ENCODE measurements at regions not wholly inside any gene's neighbourhood (a gene's known extent, or its start where the extent isn't known, plus 50 kb on each side); places are given as distances from the start of the nearest gene placed in this dataset.

- H3K4me3 ChIP-seq (ENCODE audit: low read depth, low read length) = no peak overlapping the region
- ChIA-PET POLR2A (no interaction called here), CTCF (no interaction called here)
- no peak for DNase-seq (ENCODE audit: low read depth, low spot score)
- TF ChIP-seq CTCF (IDR thresholded peaks at IDR 0.05; ENCODE audit: insufficient read depth, low read length, missing control alignments) = no peak
These were observed 286.8 kb upstream of the THRB start for GRCh38 chr3:24781454-24781853.

- CTCF ChIA-PET = no interaction called here
- POLR2A ChIA-PET = no interaction called here
- no peak for DNase-seq (ENCODE audit: low read depth, low spot score)
- TF ChIP-seq CTCF (IDR thresholded peaks at IDR 0.05; ENCODE audit: insufficient read depth, low read length, missing control alignments) = no peak
- no peak overlapping the region for H3K4me3 ChIP-seq (ENCODE audit: low read depth, low read length)
These were observed 299.2 kb upstream of the THRB start for GRCh38 chr3:24793896-24794295.

GRCh38 chr3:24802614-24803013 is 308.0 kb upstream of the THRB start:
- no peak for DNase-seq (ENCODE audit: low read depth, low spot score)
- H3K4me3 ChIP-seq (ENCODE audit: low read depth, low read length) = no peak overlapping the region
- CTCF ChIA-PET = no interaction called here
- POLR2A ChIA-PET = no interaction called here
- TF ChIP-seq CTCF (IDR thresholded peaks at IDR 0.05; ENCODE audit: insufficient read depth, low read length, missing control alignments) = no peak

- POLR2A ChIA-PET = no interaction called here
- no peak overlapping the region for H3K4me3 ChIP-seq (ENCODE audit: low read depth, low read length)
- TF ChIP-seq CTCF (IDR thresholded peaks at IDR 0.05; ENCODE audit: insufficient read depth, low read length, missing control alignments) = no peak
- CTCF ChIA-PET = no interaction called here
- no peak for DNase-seq (ENCODE audit: low read depth, low spot score)
These were observed 309.4 kb upstream of the THRB start for GRCh38 chr3:24804095-24804494.

GRCh38 chr3:24810881-24811280 is 316.2 kb upstream of the THRB start:
- CTCF ChIA-PET = no interaction called here
- no peak overlapping the region for H3K4me3 ChIP-seq (ENCODE audit: low read depth, low read length)
- no peak for TF ChIP-seq CTCF (IDR thresholded peaks at IDR 0.05; ENCODE audit: insufficient read depth, low read length, missing control alignments)
- POLR2A ChIA-PET = no interaction called here
- DNase-seq (ENCODE audit: low read depth, low spot score) = no peak

- ChIA-PET CTCF (no interaction called here), POLR2A (no interaction called here)
- no peak for TF ChIP-seq CTCF (IDR thresholded peaks at IDR 0.05; ENCODE audit: insufficient read depth, low read length, missing control alignments)
- no peak for DNase-seq (ENCODE audit: low read depth, low spot score)
- no peak overlapping the region for H3K4me3 ChIP-seq (ENCODE audit: low read depth, low read length)
These were observed 317.5 kb upstream of the THRB start for GRCh38 chr3:24812116-24812515.

Measured in AG04449 (cell line).